HEK293 (cell line): ENCODE measurements at regions not wholly inside any gene's neighbourhood (a gene's known extent, or its start where the extent isn't known, plus 50 kb on each side); places are given as distances from the start of the nearest gene placed in this dataset.
"Not testable (repeated sequence)": the region's sequence is repeated elsewhere in the genome, so short reads cannot be mapped to it uniquely, and the experiment has no call there.

Source experiments
- CTCF ChIA-PET: fragments of 350-600 bp; formaldehyde crosslinking; extraction: SDS; loops from one replicate; lab custom pipeline; 2021; ENCODE audit warnings: antibody characterized with exemption; lab: Yijun Ruan, JAX
- POLR2A ChIA-PET: fragments of 300-600 bp; formaldehyde crosslinking; extraction: SDS; loops from one replicate; lab custom pipeline; 2020; ENCODE audit warnings: antibody characterized with exemption, inconsistent platforms; lab: Yijun Ruan, JAX
- H3K27ac ChIP-seq: fragments of 200-500 bp; sonication (Bioruptor generic); 2 replicates; pipeline ENCODE4 v1.5.1; 2014; ENCODE audit warnings: low read depth, low read length, control low read depth, inconsistent platforms; ENCODE audit errors: extremely low read depth
- H3K36me3 ChIP-seq, 2 experiments: fragments of 200-500 bp in 1 of 2; sonication (Bioruptor generic) in 1 of 2; 1 replicate in 1 of 2; 2 replicates in 1 of 2; pipeline ENCODE4 v1.5.1; 2014 to 2017; ENCODE audit warnings: inconsistent platforms in 2 of 2, low read length in 2 of 2; ENCODE audit not compliant: control insufficient read depth in 2 of 2, insufficient read depth in 1 of 2
- H3K4me1 ChIP-seq: fragments of 200-500 bp; sonication (Bioruptor generic); 2 replicates; pipeline ENCODE4 v1.5.1; 2014; ENCODE audit warnings: mild to moderate bottlenecking, low read length, inconsistent platforms; ENCODE audit not compliant: control insufficient read depth, insufficient read depth
- H3K4me3 ChIP-seq: 2 replicates; pipeline ENCODE4 v1.5.1; 2011; ENCODE audit warnings: low read depth, mild to moderate bottlenecking, control low read depth, low read length, moderate library complexity
- H3K9me3 ChIP-seq: fragments of 200-500 bp; sonication (Bioruptor generic); 2 replicates; pipeline ENCODE4 v1.5.1; 2014; ENCODE audit warnings: low read depth, low read length, inconsistent platforms; ENCODE audit not compliant: control insufficient read depth, insufficient read depth
- BCL11A ChIP-seq: fragments of 450-650 bp; formaldehyde crosslinking; IDR thresholded peaks from 2 replicates; pipeline ENCODE4 v1.5.1; 2016; ENCODE audit warnings: low read depth, missing biosample characterization, missing genetic modification characterization
- GLIS1 ChIP-seq: fragments of 450-650 bp; formaldehyde crosslinking; IDR thresholded peaks from 2 replicates; pipeline ENCODE4 v1.5.1; 2016; ENCODE audit warnings: missing biosample characterization, missing genetic modification characterization
- GLIS2 ChIP-seq: fragments of 450-650 bp; formaldehyde crosslinking; IDR thresholded peaks from 2 replicates; pipeline ENCODE4 v1.5.1; 2016; ENCODE audit warnings: missing biosample characterization, missing genetic modification characterization
- KLF10 ChIP-seq: fragments of 450-650 bp; IDR thresholded peaks from 2 replicates; pipeline ENCODE4 v1.5.1; 2018; ENCODE audit warnings: missing biosample characterization, mild to moderate bottlenecking, missing genetic modification characterization
- OSR2 ChIP-seq: fragments of 450-650 bp; formaldehyde crosslinking; IDR thresholded peaks from 2 replicates; pipeline ENCODE4 v1.5.1; 2016; ENCODE audit warnings: missing biosample characterization, missing genetic modification characterization
- SP2 ChIP-seq: fragments of 450-650 bp; formaldehyde crosslinking; IDR thresholded peaks from 2 replicates; pipeline ENCODE4 v1.5.1; 2016; ENCODE audit warnings: missing biosample characterization, missing genetic modification characterization
- WT1 ChIP-seq: fragments of 450-650 bp; formaldehyde crosslinking; IDR thresholded peaks from 2 replicates; pipeline ENCODE4 v1.5.1; 2016; ENCODE audit warnings: missing biosample characterization, missing genetic modification characterization
- ZBTB17 ChIP-seq: fragments of 450-650 bp; formaldehyde crosslinking; IDR thresholded peaks from 2 replicates; pipeline ENCODE4 v1.5.1; 2016; ENCODE audit warnings: missing biosample characterization, missing genetic modification characterization
- ZEB2 ChIP-seq: fragments of 450-650 bp; formaldehyde crosslinking; IDR thresholded peaks from 2 replicates; pipeline ENCODE4 v1.5.1; 2016; ENCODE audit warnings: missing biosample characterization, missing genetic modification characterization
- ZFP69B ChIP-seq: fragments of 450-650 bp; formaldehyde crosslinking; IDR thresholded peaks from 2 replicates; pipeline ENCODE4 v1.5.1; 2016; ENCODE audit warnings: missing biosample characterization, missing genetic modification characterization
- ZNF140 ChIP-seq: fragments of 450-650 bp; formaldehyde crosslinking; IDR thresholded peaks from 2 replicates; pipeline ENCODE4 v1.5.1; 2016; ENCODE audit warnings: missing biosample characterization, missing genetic modification characterization
- ZNF184 ChIP-seq: fragments of 450-650 bp; IDR thresholded peaks from 2 replicates; pipeline ENCODE4 v1.5.1; 2018; ENCODE audit warnings: missing biosample characterization, mild to moderate bottlenecking, missing genetic modification characterization
- ZNF366 ChIP-seq: fragments of 450-650 bp; formaldehyde crosslinking; conservative IDR thresholded peaks from 2 replicates; pipeline ENCODE4 v1.5.1; 2016; ENCODE audit warnings: missing biosample characterization, missing genetic modification characterization
- ZNF394 ChIP-seq: fragments of 450-650 bp; formaldehyde crosslinking; IDR thresholded peaks from 2 replicates; pipeline ENCODE4 v1.5.1; 2016; ENCODE audit warnings: missing biosample characterization, missing genetic modification characterization, mild to moderate bottlenecking, moderate library complexity, borderline replicate concordance
- ZNF561 ChIP-seq: fragments of 450-650 bp; IDR thresholded peaks from 2 replicates; pipeline ENCODE4 v1.5.1; 2018; ENCODE audit warnings: missing biosample characterization, missing genetic modification characterization, borderline replicate concordance
- ZNF600 ChIP-seq: fragments of 450-650 bp; formaldehyde crosslinking; IDR thresholded peaks from 2 replicates; pipeline ENCODE4 v1.5.1; 2016; ENCODE audit warnings: missing biosample characterization, missing genetic modification characterization
- ZNF629 ChIP-seq: fragments of 450-650 bp; formaldehyde crosslinking; IDR thresholded peaks from 2 replicates; pipeline ENCODE4 v1.5.1; 2017; ENCODE audit warnings: missing biosample characterization, missing genetic modification characterization
- ZNF660 ChIP-seq: fragments of 450-650 bp; IDR thresholded peaks from 2 replicates; pipeline ENCODE4 v1.5.1; 2018; ENCODE audit warnings: missing biosample characterization, mild to moderate bottlenecking, missing genetic modification characterization
- ZNF843 ChIP-seq: fragments of 450-650 bp; formaldehyde crosslinking; IDR thresholded peaks from 2 replicates; pipeline ENCODE4 v1.5.1; 2016; ENCODE audit warnings: missing biosample characterization, missing genetic modification characterization
- TF ChIP-seq, protein P1 (sequence below): fragments of 450-650 bp; IDR thresholded peaks from 2 replicates; pipeline ENCODE4 v1.5.1; 2018; ENCODE audit warnings: missing biosample characterization, mild to moderate bottlenecking, missing genetic modification characterization
- TF ChIP-seq, protein P2 (sequence below): fragments of 450-650 bp; formaldehyde crosslinking; IDR thresholded peaks from 2 replicates; pipeline ENCODE4 v1.5.1; 2016; ENCODE audit warnings: missing biosample characterization, missing genetic modification characterization
- TF ChIP-seq, protein P3 (sequence below): fragments of 450-650 bp; formaldehyde crosslinking; conservative IDR thresholded peaks from 2 replicates; pipeline ENCODE4 v1.5.1; 2016; ENCODE audit warnings: low read depth, missing biosample characterization, missing genetic modification characterization
- TF ChIP-seq, protein P4 (sequence below): fragments of 450-650 bp; formaldehyde crosslinking; IDR thresholded peaks from 2 replicates; pipeline ENCODE4 v1.5.1; 2016; ENCODE audit warnings: missing biosample characterization, missing genetic modification characterization
- TF ChIP-seq, protein P5 (sequence below): fragments of 450-650 bp; formaldehyde crosslinking; IDR thresholded peaks from 2 replicates; pipeline ENCODE4 v1.5.1; 2016; ENCODE audit warnings: missing biosample characterization, missing genetic modification characterization

DNA sequence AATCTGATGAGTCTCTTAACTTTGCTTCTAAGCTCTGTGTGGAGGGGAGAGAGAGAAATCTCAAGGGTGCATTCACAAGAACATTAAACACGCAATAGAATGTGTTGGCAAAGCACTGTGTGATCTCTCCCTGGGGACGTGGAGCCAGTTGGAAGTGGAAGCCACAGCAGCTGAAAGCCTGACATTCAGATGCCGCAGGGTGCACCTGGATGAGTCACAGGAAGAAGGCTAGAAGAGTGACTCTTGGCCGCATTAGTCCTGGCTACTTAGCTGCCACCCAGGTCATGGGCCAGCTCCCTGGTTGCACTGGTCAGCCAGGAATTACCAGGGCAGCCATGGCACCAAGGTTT, 186.9 kb downstream of the ADRA2C start:
- H3K36me3 ChIP-seq, H3K4me3 ChIP-seq, H3K27ac ChIP-seq, H3K9me3 ChIP-seq, H3K4me1 ChIP-seq, POLR2A ChIA-PET: not testable (repeated sequence)
- TF ChIP-seq OSR2 (tag by site-specific recombination) = peak; percentile 71
- CTCF ChIA-PET = interaction anchor here (2.3 kb wide), 1 partner anchor 10 kb away, joined by 6 read pairs; no protein-coding TSS in a partner anchor

DNA sequence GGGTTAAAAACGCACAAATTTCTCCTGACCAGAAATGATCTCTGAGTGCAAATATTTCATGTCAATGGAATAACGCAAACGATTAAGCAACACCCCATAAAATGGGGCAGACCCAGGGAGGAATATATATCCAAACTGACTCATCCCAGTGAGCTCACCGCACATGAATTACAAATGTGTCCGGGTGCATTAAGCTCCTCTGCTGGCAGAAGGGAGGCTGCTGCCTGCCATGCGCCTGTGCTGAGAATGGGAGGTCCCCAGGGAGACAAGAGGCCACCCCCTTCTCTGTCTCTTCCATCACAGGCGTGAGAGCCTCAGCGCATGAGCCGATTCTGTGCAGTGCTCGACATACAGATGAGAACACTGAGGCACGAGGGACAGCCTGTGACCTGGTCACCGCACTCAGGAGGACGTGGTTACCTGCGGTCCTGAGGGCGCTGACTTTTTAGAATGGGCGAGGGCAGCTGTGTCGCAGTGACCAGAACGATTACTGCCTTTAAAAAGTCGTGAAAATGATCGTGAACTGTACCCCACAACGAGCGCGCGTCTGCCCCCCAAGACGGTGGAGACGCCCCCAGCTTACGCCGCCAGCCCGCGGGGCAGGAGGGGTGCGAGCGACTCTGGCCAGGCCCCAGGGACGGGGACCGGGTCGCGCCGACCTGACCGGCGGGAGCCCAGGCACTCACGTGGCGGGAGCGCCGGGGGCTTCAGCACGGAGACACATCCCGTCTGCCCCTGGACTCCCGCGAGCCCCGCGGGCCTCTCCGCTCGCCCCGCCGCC, 188.5 kb downstream of the ADRA2C start:
- H3K36me3 ChIP-seq, POLR2A ChIA-PET, H3K9me3 ChIP-seq, H3K4me1 ChIP-seq: not testable (repeated sequence)
- CTCF ChIA-PET = interaction anchor here (0.7 kb wide), 1 partner anchor 228 kb away, joined by 3 read pairs; no protein-coding TSS in a partner anchor
- peak overlapping the region; percentile 54 for H3K4me3 ChIP-seq
- H3K27ac ChIP-seq = peak overlapping the region; percentile 60; the same call in 1 of the 2 replicates
- TF ChIP-seq, protein P1, sequence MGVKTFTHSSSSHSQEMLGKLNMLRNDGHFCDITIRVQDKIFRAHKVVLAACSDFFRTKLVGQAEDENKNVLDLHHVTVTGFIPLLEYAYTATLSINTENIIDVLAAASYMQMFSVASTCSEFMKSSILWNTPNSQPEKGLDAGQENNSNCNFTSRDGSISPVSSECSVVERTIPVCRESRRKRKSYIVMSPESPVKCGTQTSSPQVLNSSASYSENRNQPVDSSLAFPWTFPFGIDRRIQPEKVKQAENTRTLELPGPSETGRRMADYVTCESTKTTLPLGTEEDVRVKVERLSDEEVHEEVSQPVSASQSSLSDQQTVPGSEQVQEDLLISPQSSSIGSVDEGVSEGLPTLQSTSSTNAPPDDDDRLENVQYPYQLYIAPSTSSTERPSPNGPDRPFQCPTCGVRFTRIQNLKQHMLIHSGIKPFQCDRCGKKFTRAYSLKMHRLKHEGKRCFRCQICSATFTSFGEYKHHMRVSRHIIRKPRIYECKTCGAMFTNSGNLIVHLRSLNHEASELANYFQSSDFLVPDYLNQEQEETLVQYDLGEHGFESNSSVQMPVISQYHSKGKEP (tag by site-specific recombination) = peak; percentile 59; the same call in 1 of the 2 replicates
- TF ChIP-seq GLIS2 (tag by site-specific recombination) (peak; percentile 69), ZNF366 (tag by site-specific recombination) (peak; percentile 91), SP2 (tag by site-specific recombination) (peak; percentile 67), ZNF140 (tag by site-specific recombination) (peak; percentile 44; the same call in 1 of the 2 replicates), ZNF843 (tag by site-specific recombination) (0 out of 2 replicates have a peak, but pooled peaks have one; percentile 55), ZNF394 (tag by site-specific recombination) (peak; percentile 43; the same call in 1 of the 2 replicates), ZNF660 (tag by site-specific recombination) (peak; percentile 64; the same call in 1 of the 2 replicates), ZBTB17 (tag by site-specific recombination) (peak; percentile 53), ZNF600 (tag by site-specific recombination) (peak; percentile 70), GLIS1 (tag by site-specific recombination) (peak; percentile 61), BCL11A (tag by site-specific recombination) (peak; percentile 42; the same call in 1 of the 2 replicates), ZNF561 (tag by site-specific recombination) (peak; percentile 77), WT1 (tag by site-specific recombination) (peak; percentile 93), ZEB2 (peak; percentile 91), ZNF629 (tag by site-specific recombination) (peak; percentile 92), ZFP69B (tag by site-specific recombination) (0 out of 2 replicates have a peak, but pooled peaks have one; percentile 49), KLF10 (tag by site-specific recombination) (peak; percentile 73), ZNF184 (tag by site-specific recombination) (peak; percentile 75; the same call in 1 of the 2 replicates)
- TF ChIP-seq, protein P2, sequence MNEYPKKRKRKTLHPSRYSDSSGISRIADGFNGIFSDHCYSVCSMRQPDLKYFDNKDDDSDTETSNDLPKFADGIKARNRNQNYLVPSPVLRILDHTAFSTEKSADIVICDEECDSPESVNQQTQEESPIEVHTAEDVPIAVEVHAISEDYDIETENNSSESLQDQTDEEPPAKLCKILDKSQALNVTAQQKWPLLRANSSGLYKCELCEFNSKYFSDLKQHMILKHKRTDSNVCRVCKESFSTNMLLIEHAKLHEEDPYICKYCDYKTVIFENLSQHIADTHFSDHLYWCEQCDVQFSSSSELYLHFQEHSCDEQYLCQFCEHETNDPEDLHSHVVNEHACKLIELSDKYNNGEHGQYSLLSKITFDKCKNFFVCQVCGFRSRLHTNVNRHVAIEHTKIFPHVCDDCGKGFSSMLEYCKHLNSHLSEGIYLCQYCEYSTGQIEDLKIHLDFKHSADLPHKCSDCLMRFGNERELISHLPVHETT (tag by site-specific recombination) = peak; percentile 68; the same call in 1 of the 2 replicates
- TF ChIP-seq, protein P3, sequence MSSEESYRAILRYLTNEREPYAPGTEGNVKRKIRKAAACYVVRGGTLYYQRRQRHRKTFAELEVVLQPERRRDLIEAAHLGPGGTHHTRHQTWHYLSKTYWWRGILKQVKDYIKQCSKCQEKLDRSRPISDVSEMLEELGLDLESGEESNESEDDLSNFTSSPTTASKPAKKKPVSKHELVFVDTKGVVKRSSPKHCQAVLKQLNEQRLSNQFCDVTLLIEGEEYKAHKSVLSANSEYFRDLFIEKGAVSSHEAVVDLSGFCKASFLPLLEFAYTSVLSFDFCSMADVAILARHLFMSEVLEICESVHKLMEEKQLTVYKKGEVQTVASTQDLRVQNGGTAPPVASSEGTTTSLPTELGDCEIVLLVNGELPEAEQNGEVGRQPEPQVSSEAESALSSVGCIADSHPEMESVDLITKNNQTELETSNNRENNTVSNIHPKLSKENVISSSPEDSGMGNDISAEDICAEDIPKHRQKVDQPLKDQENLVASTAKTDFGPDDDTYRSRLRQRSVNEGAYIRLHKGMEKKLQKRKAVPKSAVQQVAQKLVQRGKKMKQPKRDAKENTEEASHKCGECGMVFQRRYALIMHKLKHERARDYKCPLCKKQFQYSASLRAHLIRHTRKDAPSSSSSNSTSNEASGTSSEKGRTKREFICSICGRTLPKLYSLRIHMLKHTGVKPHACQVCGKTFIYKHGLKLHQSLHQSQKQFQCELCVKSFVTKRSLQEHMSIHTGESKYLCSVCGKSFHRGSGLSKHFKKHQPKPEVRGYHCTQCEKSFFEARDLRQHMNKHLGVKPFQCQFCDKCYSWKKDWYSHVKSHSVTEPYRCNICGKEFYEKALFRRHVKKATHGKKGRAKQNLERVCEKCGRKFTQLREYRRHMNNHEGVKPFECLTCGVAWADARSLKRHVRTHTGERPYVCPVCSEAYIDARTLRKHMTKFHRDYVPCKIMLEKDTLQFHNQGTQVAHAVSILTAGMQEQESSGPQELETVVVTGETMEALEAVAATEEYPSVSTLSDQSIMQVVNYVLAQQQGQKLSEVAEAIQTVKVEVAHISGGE (tag by site-specific recombination) = 0 out of 2 replicates have a peak, but pooled peaks have one; percentile 24
- TF ChIP-seq, protein P4, sequence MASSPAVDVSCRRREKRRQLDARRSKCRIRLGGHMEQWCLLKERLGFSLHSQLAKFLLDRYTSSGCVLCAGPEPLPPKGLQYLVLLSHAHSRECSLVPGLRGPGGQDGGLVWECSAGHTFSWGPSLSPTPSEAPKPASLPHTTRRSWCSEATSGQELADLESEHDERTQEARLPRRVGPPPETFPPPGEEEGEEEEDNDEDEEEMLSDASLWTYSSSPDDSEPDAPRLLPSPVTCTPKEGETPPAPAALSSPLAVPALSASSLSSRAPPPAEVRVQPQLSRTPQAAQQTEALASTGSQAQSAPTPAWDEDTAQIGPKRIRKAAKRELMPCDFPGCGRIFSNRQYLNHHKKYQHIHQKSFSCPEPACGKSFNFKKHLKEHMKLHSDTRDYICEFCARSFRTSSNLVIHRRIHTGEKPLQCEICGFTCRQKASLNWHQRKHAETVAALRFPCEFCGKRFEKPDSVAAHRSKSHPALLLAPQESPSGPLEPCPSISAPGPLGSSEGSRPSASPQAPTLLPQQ (tag by site-specific recombination) = 0 out of 2 replicates have a peak, but pooled peaks have one; percentile 54
- TF ChIP-seq, protein P5, sequence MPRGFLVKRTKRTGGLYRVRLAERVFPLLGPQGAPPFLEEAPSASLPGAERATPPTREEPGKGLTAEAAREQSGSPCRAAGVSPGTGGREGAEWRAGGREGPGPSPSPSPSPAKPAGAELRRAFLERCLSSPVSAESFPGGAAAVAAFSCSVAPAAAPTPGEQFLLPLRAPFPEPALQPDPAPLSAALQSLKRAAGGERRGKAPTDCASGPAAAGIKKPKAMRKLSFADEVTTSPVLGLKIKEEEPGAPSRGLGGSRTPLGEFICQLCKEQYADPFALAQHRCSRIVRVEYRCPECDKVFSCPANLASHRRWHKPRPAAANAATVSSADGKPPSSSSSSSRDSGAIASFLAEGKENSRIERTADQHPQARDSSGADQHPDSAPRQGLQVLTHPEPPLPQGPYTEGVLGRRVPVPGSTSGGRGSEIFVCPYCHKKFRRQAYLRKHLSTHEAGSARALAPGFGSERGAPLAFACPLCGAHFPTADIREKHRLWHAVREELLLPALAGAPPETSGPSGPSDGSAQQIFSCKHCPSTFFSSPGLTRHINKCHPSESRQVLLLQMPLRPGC (tag by site-specific recombination) = peak; percentile 67; the same call in 1 of the 2 replicates
